ENCODE measurements at regions not wholly inside any gene's neighbourhood (a gene's known extent, or its start where the extent isn't known, plus 50 kb on each side); places are given as distances from the start of the nearest gene placed in this dataset.

DNA sequence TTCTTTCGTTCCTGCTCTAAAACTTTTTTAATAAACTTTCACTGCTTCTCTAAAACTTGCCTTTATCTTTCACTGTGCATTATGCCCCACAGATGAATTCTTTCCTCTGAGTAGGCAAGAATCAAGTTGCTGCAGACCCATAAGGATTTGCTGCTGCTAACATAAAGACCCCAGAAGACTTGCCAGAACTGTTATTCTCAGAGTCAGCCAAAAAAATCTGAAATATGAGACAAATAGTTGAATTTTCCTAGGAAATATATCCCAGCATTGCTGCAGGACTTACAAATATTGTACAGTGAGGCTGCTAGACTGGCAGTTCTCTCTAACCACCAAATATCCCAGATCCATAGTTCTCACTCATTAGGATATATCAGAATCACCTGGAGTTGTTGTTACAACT is 349.1 kb upstream of the FLRT2 start:
- Mint-ChIP-seq H3K4me1 (ENCODE audit: low read depth) (no peaks in the 10 kb centered on the region), H3K27me3 (no peaks in the 10 kb centered on the region), H3K9me3 (peaks cover 14% of the 10 kb centered on the region), H3K27ac (no peak overlapping the region), H3K4me3 (no peak overlapping the region), H3K36me3 (ENCODE audit: low read depth) (no peaks in the 10 kb centered on the region)
- intact Hi-C loops (cut with DNase I, micrococcal nuclease), result no loop called here
- POLR2A ChIA-PET, result no interaction called here
- H3K27ac ChIP-seq (ENCODE audit: low read depth in 1 of 2, low read length in 2 of 2), result no peak overlapping the region
- no peaks in the 10 kb centered on the region for H3K27me3 ChIP-seq (ENCODE audit: control insufficient read depth in 1 of 2, insufficient read depth in 2 of 2, low read length in 2 of 2)
- no peak for TF ChIP-seq CTCF (IDR thresholded peaks at IDR 0.05)
- CTCF ChIA-PET, result no interaction called here
- no peak overlapping the region for H3K4me3 ChIP-seq (ENCODE audit: low read length)
- H3K36me3 ChIP-seq (ENCODE audit: insufficient read depth, low read length), result no peaks in the 10 kb centered on the region
- H3K4me1 ChIP-seq (ENCODE audit: insufficient read depth, low read length), result no peaks in the 10 kb centered on the region
- no peak for ATAC-seq (ENCODE audit: poor library complexity)
- DNase-seq, result no peak
- peaks cover 0 to 3% of the 10 kb centered on the region in 2 experiments for H3K9me3 ChIP-seq (ENCODE audit: control insufficient read depth in 1 of 2, insufficient read depth in 1 of 2, low read length in 2 of 2)

DNA sequence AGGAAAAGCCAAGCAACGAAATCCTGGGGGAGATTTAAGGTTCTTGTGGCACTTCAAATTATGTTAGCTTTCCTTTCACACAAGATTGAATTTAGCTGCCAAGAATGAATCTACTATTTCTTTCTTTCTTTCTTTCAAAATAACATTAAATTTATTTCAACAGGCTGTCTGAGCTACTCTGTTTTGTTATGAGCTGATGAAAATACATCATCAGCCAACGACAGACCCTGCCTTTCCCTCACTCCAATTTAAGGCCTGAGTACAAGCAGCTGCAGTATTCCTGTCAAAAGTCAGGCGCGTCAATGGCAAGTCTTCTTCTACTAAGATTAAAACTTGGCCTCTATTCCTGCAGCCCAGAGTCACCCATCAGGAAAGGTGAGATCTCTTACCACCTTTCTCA is 347.7 kb upstream of the FLRT2 start:
- H3K27ac ChIP-seq (ENCODE audit: low read depth in 1 of 2, low read length in 2 of 2), result no peak overlapping the region
- Mint-ChIP-seq H3K36me3 (ENCODE audit: low read depth) (no peaks in the 10 kb centered on the region), H3K9me3 (peaks cover 11% of the 10 kb centered on the region), H3K27ac (no peak overlapping the region), H3K27me3 (no peaks in the 10 kb centered on the region), H3K4me3 (no peak overlapping the region), H3K4me1 (ENCODE audit: low read depth) (no peaks in the 10 kb centered on the region)
- no peak for DNase-seq
- H3K4me3 ChIP-seq (ENCODE audit: low read length), result no peak overlapping the region
- TF ChIP-seq CTCF (IDR thresholded peaks at IDR 0.05), result no peak
- no peaks in the 10 kb centered on the region for H3K9me3 ChIP-seq (ENCODE audit: control insufficient read depth in 1 of 2, insufficient read depth in 1 of 2, low read length in 2 of 2)
- ChIA-PET POLR2A (no interaction called here), CTCF (no interaction called here)
- H3K4me1 ChIP-seq (ENCODE audit: insufficient read depth, low read length), result no peaks in the 10 kb centered on the region
- ATAC-seq (ENCODE audit: poor library complexity), result no peak
- no peaks in the 10 kb centered on the region for H3K36me3 ChIP-seq (ENCODE audit: insufficient read depth, low read length)
- intact Hi-C loops (cut with DNase I, micrococcal nuclease), result no loop called here
- no peaks in the 10 kb centered on the region for H3K27me3 ChIP-seq (ENCODE audit: control insufficient read depth in 1 of 2, insufficient read depth in 2 of 2, low read length in 2 of 2)

DNA sequence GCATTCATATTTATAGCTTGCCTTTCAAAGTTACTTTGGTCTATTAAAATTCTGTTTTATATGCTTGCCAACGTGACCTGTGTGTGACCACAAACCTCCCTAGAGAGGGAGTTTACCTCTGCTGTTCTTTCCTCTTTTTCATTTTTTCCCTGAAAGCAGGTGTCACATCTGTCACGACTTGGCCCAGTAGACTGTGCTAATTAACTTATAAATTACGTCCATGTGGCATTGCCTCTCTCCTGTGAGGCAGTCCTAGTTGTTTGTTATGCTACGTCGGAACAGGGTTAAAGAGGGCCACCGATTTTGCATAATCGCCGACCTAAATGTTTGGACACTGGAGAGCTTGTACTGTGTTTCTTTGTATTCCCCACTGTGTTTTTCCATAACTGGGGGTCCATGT is 343.9 kb upstream of the FLRT2 start:
- Mint-ChIP-seq H3K4me1 (ENCODE audit: low read depth) (no peaks in the 10 kb centered on the region), H3K27ac (no peak overlapping the region), H3K36me3 (ENCODE audit: low read depth) (no peaks in the 10 kb centered on the region), H3K27me3 (no peaks in the 10 kb centered on the region), H3K4me3 (no peak overlapping the region), H3K9me3 (peaks cover 6% of the 10 kb centered on the region)
- Histone ChIP-seq H3K27ac (ENCODE audit: low read depth in 1 of 2, low read length in 2 of 2) (no peak overlapping the region), H3K4me1 (ENCODE audit: insufficient read depth, low read length) (no peaks in the 10 kb centered on the region), H3K27me3 (ENCODE audit: control insufficient read depth in 1 of 2, insufficient read depth in 2 of 2, low read length in 2 of 2) (no peaks in the 10 kb centered on the region), H3K9me3 (ENCODE audit: control insufficient read depth in 1 of 2, insufficient read depth in 1 of 2, low read length in 2 of 2) (no peaks in the 10 kb centered on the region), H3K36me3 (ENCODE audit: insufficient read depth, low read length) (no peaks in the 10 kb centered on the region), H3K4me3 (ENCODE audit: low read length) (no peak overlapping the region)
- ATAC-seq (ENCODE audit: poor library complexity) (no peak), DNase-seq (no peak)
- ChIA-PET POLR2A (no interaction called here), CTCF (no interaction called here)
- TF ChIP-seq CTCF (IDR thresholded peaks at IDR 0.05), result no peak
- intact Hi-C loops (cut with DNase I, micrococcal nuclease), result no loop called here

Measured in CD4-positive, alpha-beta T cell (primary cell).